B cell (primary cell): ENCODE measurements at regions not wholly inside any gene's neighbourhood (a gene's known extent, or its start where the extent isn't known, plus 50 kb on each side); places are given as distances from the start of the nearest gene placed in this dataset.

Experiments used
- ATAC-seq: fragments of 200-7000 bp; cut with Tn5 transposase; one replicate; pipeline ENCODE4 v1.10.0; 2021; ENCODE audit warnings: low read depth, mild to moderate bottlenecking, moderate number of reproducible peaks, moderate library complexity
- CTCF ChIA-PET: fragments of 350-600 bp; sonication (Branson Sonifier 250); formaldehyde crosslinking; loops from one replicate; lab custom pipeline; 2021; ENCODE audit warnings: antibody characterized with exemption, inconsistent platforms; lab: Charles Lee
- POLR2A ChIA-PET: fragments of 350-600 bp; sonication (Branson Sonifier 250); formaldehyde crosslinking; loops from one replicate; lab custom pipeline; 2021; ENCODE audit warnings: antibody characterized with exemption; lab: Charles Lee
- DNase-seq: peaks from one replicate; pipeline ENCODE4 v3.0.0; 2013
- H2AFZ ChIP-seq: 2 replicates; pipeline ENCODE4 v1.6.1; 2012; ENCODE audit warnings: mild to moderate bottlenecking, low read depth, low read length; ENCODE audit not compliant: insufficient read depth, poor library complexity, severe bottlenecking
- H3K27ac ChIP-seq, 2 donors: 1 replicate in 1 of 2; 2 replicates in 1 of 2; pipeline ENCODE4 v1.5.1; 2012 to 2013; ENCODE audit warnings: low read length in 2 of 2, mild to moderate bottlenecking in 2 of 2, moderate library complexity in 1 of 2
- H3K27me3 ChIP-seq, 4 experiments: fragments of 200-600 bp in 1 of 4; sonication (generic) in 1 of 4; replicated peaks in 1 of 4; 1 replicate in 2 of 4; 2 replicates in 2 of 4; pipeline versions ENCODE4 v1.6.1 to v1.7.0; 2013 to 2016; ENCODE audit warnings: low read length in 3 of 4, mild to moderate bottlenecking in 2 of 4, mixed read lengths in 1 of 4, moderate library complexity in 1 of 4; ENCODE audit not compliant: insufficient read depth in 4 of 4, control insufficient read depth in 3 of 4; ENCODE audit errors: control extremely low read depth in 1 of 4
- H3K36me3 ChIP-seq, 2 experiments: replicated peaks in 1 of 2; 1 replicate in 1 of 2; 2 replicates in 1 of 2; pipeline versions ENCODE4 v1.6.1 to v1.7.1; 2013; ENCODE audit warnings: low read length in 1 of 2; ENCODE audit not compliant: insufficient read depth in 2 of 2, control insufficient read depth in 1 of 2; ENCODE audit errors: control extremely low read depth in 1 of 2, extremely low read depth in 1 of 2
- H3K4me1 ChIP-seq, 2 donors: fragments of 200-600 bp in 1 of 2; sonication (generic) in 1 of 2; 1 replicate in 1 of 2; 2 replicates in 1 of 2; pipeline versions ENCODE4 v1.5.1 to v1.6.1; 2013 to 2017; ENCODE audit warnings: low read length in 2 of 2; ENCODE audit not compliant: control insufficient read depth in 2 of 2, insufficient read depth in 2 of 2
- H3K4me2 ChIP-seq: replicated peaks from 2 replicates; pipeline ENCODE3; 2012; ENCODE audit warnings: mild to moderate bottlenecking, low read depth, low read length; ENCODE audit not compliant: poor library complexity, severe bottlenecking
- H3K4me3 ChIP-seq, 5 experiments: fragments of 200-600 bp in 1 of 5; sonication (generic) in 1 of 5; 1 replicate in 3 of 5; 2 replicates in 2 of 5; pipeline versions ENCODE4 v1.5.1 to v1.7.0; 2011 to 2016; ENCODE audit warnings: low read length in 4 of 5, mild to moderate bottlenecking in 4 of 5, low read depth in 2 of 5, control low read depth in 1 of 5, moderate library complexity in 1 of 5; ENCODE audit not compliant: insufficient read depth in 1 of 5; ENCODE audit errors: control extremely low read depth in 1 of 5, extremely low read depth in 1 of 5
- H3K79me2 ChIP-seq: fragments of 200-600 bp; sonication (generic); one replicate; pipeline ENCODE4 v1.6.0; 2016; ENCODE audit warnings: low read length; ENCODE audit not compliant: control insufficient read depth, insufficient read depth
- H3K9ac ChIP-seq: fragments of 200-600 bp; sonication (generic); 2 replicates; pipeline ENCODE4 v1.6.1; 2017; ENCODE audit warnings: mild to moderate bottlenecking, low read length, moderate library complexity
- H3K9me3 ChIP-seq, 3 donors: one replicate each; pipeline versions ENCODE4 v1.6.1 to v1.7.1; 2013; ENCODE audit warnings: low read length in 2 of 3; ENCODE audit not compliant: control insufficient read depth in 2 of 3, insufficient read depth in 1 of 3; ENCODE audit errors: control extremely low read depth in 1 of 3
- H4K20me1 ChIP-seq: 2 replicates; pipeline ENCODE4 v1.6.0; 2012; ENCODE audit warnings: mild to moderate bottlenecking, low read length; ENCODE audit not compliant: insufficient read depth, control insufficient read depth, poor library complexity, severe bottlenecking
- H3K27ac Mint-ChIP-seq: one replicate; pipeline ENCODE4 v1.8.0; 2021; ENCODE audit warnings: mixed read lengths
- H3K27me3 Mint-ChIP-seq: one replicate; pipeline ENCODE4 v1.8.0; 2021; ENCODE audit warnings: mixed read lengths
- H3K4me1 Mint-ChIP-seq: one replicate; pipeline ENCODE4 v1.8.0; 2021; ENCODE audit warnings: mixed read lengths
- H3K4me3 Mint-ChIP-seq: one replicate; pipeline ENCODE4 v1.8.0; 2021; ENCODE audit warnings: mixed read lengths
- H3K9me3 Mint-ChIP-seq: one replicate; pipeline ENCODE4 v1.8.0; 2022; ENCODE audit warnings: mixed read lengths; ENCODE audit not compliant: insufficient read depth
- EZH2 ChIP-seq: IDR thresholded peaks from 2 replicates; pipeline ENCODE4 v1.6.1; 2012; ENCODE audit warnings: borderline replicate concordance, low read depth, mild to moderate bottlenecking, moderate library complexity, low read length; ENCODE audit not compliant: insufficient read depth, poor library complexity, severe bottlenecking
- WGBS: methylation state at CpG from one replicate; pipeline ENCODE4 v1.1.5; 2013; ENCODE audit warnings: missing lambda C conversion rate; ENCODE audit not compliant: insufficient coverage; 5-methylcytosine and 5-hydroxymethylcytosine counted together
- intact Hi-C: fragments of 100-400 bp; cut with micrococcal nuclease; formaldehyde crosslinking; loops from one replicate; pipeline ENCODE4 v1.10.0; 2022
- TF ChIP-seq, protein P1 (sequence below): fragments of 200-600 bp; IDR thresholded peaks from one replicate; pipeline ENCODE4 v1.8.0; 2022; ENCODE audit warnings: antibody characterized with exemption, mild to moderate bottlenecking

DNA sequence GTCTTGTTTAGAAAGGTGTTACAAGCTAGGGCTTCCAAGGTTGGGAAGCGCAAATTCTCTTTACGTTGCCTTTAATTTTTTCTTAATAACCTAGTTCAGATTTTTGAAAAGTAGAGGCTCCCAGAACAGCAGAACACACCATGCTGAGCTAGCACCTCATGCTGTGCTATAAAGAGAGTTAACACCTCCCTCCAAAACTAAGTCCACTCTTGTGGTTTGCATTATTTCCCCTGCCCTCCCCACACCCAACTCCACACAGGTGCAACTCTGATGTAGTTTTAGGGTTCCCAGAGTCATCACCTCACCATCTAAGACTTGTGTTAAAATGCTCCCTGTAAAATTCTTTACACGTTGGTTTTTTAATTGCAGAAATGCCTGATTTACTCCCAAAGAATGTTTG lies 459.4 kb upstream of the JARID2 start:
- H3K4me1 ChIP-seq: peaks cover 4 to 14% of the 10 kb centered on the region in 2 donors
- H3K4me2 ChIP-seq: no peak overlapping the region
- H3K9ac ChIP-seq: no peak overlapping the region
- H3K4me3 ChIP-seq: no peak overlapping the region
- H3K27ac Mint-ChIP-seq: no peak overlapping the region
- no peaks in the 10 kb centered on the region for H3K27me3 ChIP-seq
- ATAC-seq (no peak), DNase-seq (no peak)
- no peaks in the 10 kb centered on the region for H3K36me3 ChIP-seq
- H3K27ac ChIP-seq: no peak overlapping the region
- ChIA-PET POLR2A (no interaction called here), CTCF (no interaction called here)
- TF ChIP-seq, protein P1, sequence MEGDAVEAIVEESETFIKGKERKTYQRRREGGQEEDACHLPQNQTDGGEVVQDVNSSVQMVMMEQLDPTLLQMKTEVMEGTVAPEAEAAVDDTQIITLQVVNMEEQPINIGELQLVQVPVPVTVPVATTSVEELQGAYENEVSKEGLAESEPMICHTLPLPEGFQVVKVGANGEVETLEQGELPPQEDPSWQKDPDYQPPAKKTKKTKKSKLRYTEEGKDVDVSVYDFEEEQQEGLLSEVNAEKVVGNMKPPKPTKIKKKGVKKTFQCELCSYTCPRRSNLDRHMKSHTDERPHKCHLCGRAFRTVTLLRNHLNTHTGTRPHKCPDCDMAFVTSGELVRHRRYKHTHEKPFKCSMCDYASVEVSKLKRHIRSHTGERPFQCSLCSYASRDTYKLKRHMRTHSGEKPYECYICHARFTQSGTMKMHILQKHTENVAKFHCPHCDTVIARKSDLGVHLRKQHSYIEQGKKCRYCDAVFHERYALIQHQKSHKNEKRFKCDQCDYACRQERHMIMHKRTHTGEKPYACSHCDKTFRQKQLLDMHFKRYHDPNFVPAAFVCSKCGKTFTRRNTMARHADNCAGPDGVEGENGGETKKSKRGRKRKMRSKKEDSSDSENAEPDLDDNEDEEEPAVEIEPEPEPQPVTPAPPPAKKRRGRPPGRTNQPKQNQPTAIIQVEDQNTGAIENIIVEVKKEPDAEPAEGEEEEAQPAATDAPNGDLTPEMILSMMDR: no peak
- no peak for TF ChIP-seq EZH2
- no peaks in the 10 kb centered on the region for H3K27me3 Mint-ChIP-seq
- peaks cover 0 to 12% (median 0%) of the 10 kb centered on the region in 3 donors for H3K9me3 ChIP-seq
- WGBS: no CpG with 5 or more reads among the region's 3 CpGs
- no peaks in the 10 kb centered on the region for H3K79me2 ChIP-seq
- H3K9me3 Mint-ChIP-seq: no peaks in the 10 kb centered on the region
- H4K20me1 ChIP-seq: no peaks in the 10 kb centered on the region
- no peak overlapping the region for H3K4me3 Mint-ChIP-seq
- H3K4me1 Mint-ChIP-seq: peaks cover 22% of the 10 kb centered on the region
- H2AFZ ChIP-seq: no peak overlapping the region
- intact Hi-C loops: no loop called here

DNA sequence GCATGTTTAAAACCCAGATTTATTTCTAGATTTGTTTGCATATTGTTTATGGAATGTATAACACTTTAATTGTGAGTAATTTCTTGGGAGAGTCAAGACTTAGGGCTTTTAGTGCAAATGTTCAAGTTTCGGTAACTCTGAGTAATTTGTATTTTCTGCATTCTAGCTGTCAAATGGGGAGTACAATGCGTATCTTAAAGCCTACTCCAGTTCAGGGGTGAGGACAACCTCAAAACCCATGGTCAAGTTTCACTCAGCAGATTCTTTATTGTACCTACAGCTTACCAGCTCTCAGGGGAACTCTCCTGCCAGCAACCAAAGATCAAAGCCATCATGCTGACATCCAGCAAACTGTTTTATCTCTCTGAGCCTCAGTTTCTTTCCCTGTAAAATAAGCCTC lies 458.6 kb upstream of the JARID2 start:
- Mint-ChIP-seq H3K4me3 (no peak overlapping the region), H3K27ac (no peak overlapping the region), H3K9me3 (no peaks in the 10 kb centered on the region), H3K4me1 (peaks cover 22% of the 10 kb centered on the region), H3K27me3 (no peaks in the 10 kb centered on the region)
- ChIA-PET POLR2A (no interaction called here), CTCF (no interaction called here)
- H3K4me1 ChIP-seq: peaks cover 4 to 14% of the 10 kb centered on the region in 2 donors
- ATAC-seq (no peak), DNase-seq (no peak)
- no peaks in the 10 kb centered on the region for H3K27me3 ChIP-seq
- H3K4me2 ChIP-seq: no peak overlapping the region
- H4K20me1 ChIP-seq: no peaks in the 10 kb centered on the region
- intact Hi-C loops: no loop called here
- peaks cover 0 to 12% (median 0%) of the 10 kb centered on the region in 3 donors for H3K9me3 ChIP-seq
- H3K9ac ChIP-seq: no peak overlapping the region
- no peaks in the 10 kb centered on the region for H3K36me3 ChIP-seq
- no peak overlapping the region for H2AFZ ChIP-seq
- no peak overlapping the region for H3K4me3 ChIP-seq
- WGBS: 78% methylated on average over 2 of the region's 2 CpGs
- H3K27ac ChIP-seq: no peak overlapping the region
- no peak for TF ChIP-seq EZH2
- TF ChIP-seq, protein P1: no peak
- H3K79me2 ChIP-seq: no peaks in the 10 kb centered on the region
